CD4-positive, alpha-beta T cell treated with Interleukin-17A for 1 hour (primary cell): ENCODE measurements at regions not wholly inside any gene's neighbourhood (a gene's known extent, or its start where the extent isn't known, plus 50 kb on each side); places are given as distances from the start of the nearest gene placed in this dataset.
"Not testable (repeated sequence)": the region's sequence is repeated elsewhere in the genome, so short reads cannot be mapped to it uniquely, and the experiment has no call there.

ENCODE experiments used
- DNase-seq: peaks from one replicate; pipeline ENCODE4 v3.0.0-alpha.2; 2020

- DNase-seq: no peak
These were observed 411.9 kb upstream of the SASH1 start for GRCh38 chr6:147930745-147931144.

- DNase-seq: no peak
These were observed 409.4 kb upstream of the SASH1 start for GRCh38 chr6:147933224-147933623.

- no peak for DNase-seq
These were observed 407.0 kb upstream of the SASH1 start for GRCh38 chr6:147935656-147936055.

GRCh38 chr6:147936703-147937470 lies 405.8 kb upstream of the SASH1 start:
- no peak for DNase-seq

GRCh38 chr6:147941143-147941542 lies 401.5 kb upstream of the SASH1 start:
- no peak for DNase-seq

- DNase-seq: no peak
These were observed 400.3 kb upstream of the SASH1 start for GRCh38 chr6:147942363-147942762.

- no peak for DNase-seq
These were observed 398.5 kb upstream of the SASH1 start for GRCh38 chr6:147944122-147944521.

GRCh38 chr6:147947521-147947920 lies 395.1 kb upstream of the SASH1 start:
- no peak for DNase-seq

- DNase-seq: no peak
These were observed 392.5 kb upstream of the SASH1 start for GRCh38 chr6:147949981-147950622.

GRCh38 chr6:147950623-147950987 lies 392.0 kb upstream of the SASH1 start:
- DNase-seq: no peak

GRCh38 chr6:147951726-147952125 lies 390.9 kb upstream of the SASH1 start:
- no peak for DNase-seq

- no peak for DNase-seq
These were observed 387.7 kb upstream of the SASH1 start for GRCh38 chr6:147954938-147955337.

- DNase-seq: no peak
These were observed 384.0 kb upstream of the SASH1 start for GRCh38 chr6:147958683-147959082.

- no peak for DNase-seq
These were observed 381.0 kb upstream of the SASH1 start for GRCh38 chr6:147961481-147962141.

GRCh38 chr6:147965448-147965847 lies 377.2 kb upstream of the SASH1 start:
- DNase-seq: not testable (repeated sequence)

- no peak for DNase-seq
These were observed 371.7 kb upstream of the SASH1 start for GRCh38 chr6:147970970-147971369.

- no peak for DNase-seq
These were observed 370.2 kb upstream of the SASH1 start for GRCh38 chr6:147972448-147972847.

GRCh38 chr6:147973806-147974205 lies 368.8 kb upstream of the SASH1 start:
- DNase-seq: no peak

GRCh38 chr6:147974376-147974775 lies 368.3 kb upstream of the SASH1 start:
- DNase-seq: no peak

- DNase-seq: no peak
These were observed 364.7 kb upstream of the SASH1 start for GRCh38 chr6:147977851-147978465.

- DNase-seq: no peak
These were observed 362.7 kb upstream of the SASH1 start for GRCh38 chr6:147979966-147980365.

GRCh38 chr6:147983581-147984366 lies 358.9 kb upstream of the SASH1 start:
- no peak for DNase-seq

GRCh38 chr6:147986846-147987245 lies 355.8 kb upstream of the SASH1 start:
- no peak for DNase-seq
